NCI-H748 (cell line): ENCODE measurements at regions not wholly inside any gene's neighbourhood (a gene's known extent, or its start where the extent isn't known, plus 50 kb on each side); places are given as distances from the start of the nearest gene placed in this dataset.
"Not testable (repeated sequence)": the region's sequence is repeated elsewhere in the genome, so short reads cannot be mapped to it uniquely, and the experiment has no call there.

ENCODE experiments used
- DNase-seq: peaks from one replicate; lab custom pipeline; 2025; ENCODE audit not compliant: unreplicated experiment; lab: John Stamatoyannopoulos, UW

- not testable (repeated sequence) for DNase-seq
Measured at GRCh38 chr7:150045596-150045995, 171.8 kb downstream of the ATP6V0E2 start.

GRCh38 chr7:150046290-150047194 is 172.8 kb downstream of the ATP6V0E2 start:
- DNase-seq: not testable (repeated sequence)

GRCh38 chr7:150047329-150047728 is 173.6 kb downstream of the ATP6V0E2 start:
- peak; percentile 37 for DNase-seq

- peak; percentile 39 for DNase-seq
Measured at GRCh38 chr7:150047772-150048171, 174.0 kb downstream of the ATP6V0E2 start.

GRCh38 chr7:150048244-150049011 is 174.7 kb downstream of the ATP6V0E2 start:
- not testable (repeated sequence) for DNase-seq

- peak; percentile 26 for DNase-seq
Measured at GRCh38 chr7:150049012-150049655, 175.4 kb downstream of the ATP6V0E2 start.

GRCh38 chr7:150053396-150053795 is 179.6 kb downstream of the ATP6V0E2 start:
- DNase-seq: not testable (repeated sequence)

GRCh38 chr7:150054242-150054641 is 180.5 kb downstream of the ATP6V0E2 start:
- DNase-seq: not testable (repeated sequence)

- DNase-seq: not testable (repeated sequence)
Measured at GRCh38 chr7:150060259-150061221, 186.8 kb downstream of the ATP6V0E2 start.

- not testable (repeated sequence) for DNase-seq
Measured at GRCh38 chr7:150063195-150063594, 189.4 kb downstream of the ATP6V0E2 start.

GRCh38 chr7:150069555-150070313 is 196.0 kb downstream of the ATP6V0E2 start:
- not testable (repeated sequence) for DNase-seq

- DNase-seq: not testable (repeated sequence)
Measured at GRCh38 chr7:150077543-150077942, 203.8 kb downstream of the ATP6V0E2 start.

- not testable (repeated sequence) for DNase-seq
Measured at GRCh38 chr7:150081865-150082264, 208.1 kb downstream of the ATP6V0E2 start.

GRCh38 chr7:150084724-150085123 is 211.0 kb downstream of the ATP6V0E2 start:
- not testable (repeated sequence) for DNase-seq

GRCh38 chr7:150087478-150087877 is 213.7 kb downstream of the ATP6V0E2 start:
- DNase-seq: not testable (repeated sequence)

- DNase-seq: not testable (repeated sequence)
Measured at GRCh38 chr7:150089139-150089538, 215.4 kb downstream of the ATP6V0E2 start.

GRCh38 chr7:150090776-150091175 is 217.0 kb downstream of the ATP6V0E2 start:
- not testable (repeated sequence) for DNase-seq

GRCh38 chr7:150093897-150094296 is 220.1 kb downstream of the ATP6V0E2 start:
- DNase-seq: not testable (repeated sequence)
